ENCODE measurements at regions not wholly inside any gene's neighbourhood (a gene's known extent, or its start where the extent isn't known, plus 50 kb on each side); places are given as distances from the start of the nearest gene placed in this dataset.

DNA sequence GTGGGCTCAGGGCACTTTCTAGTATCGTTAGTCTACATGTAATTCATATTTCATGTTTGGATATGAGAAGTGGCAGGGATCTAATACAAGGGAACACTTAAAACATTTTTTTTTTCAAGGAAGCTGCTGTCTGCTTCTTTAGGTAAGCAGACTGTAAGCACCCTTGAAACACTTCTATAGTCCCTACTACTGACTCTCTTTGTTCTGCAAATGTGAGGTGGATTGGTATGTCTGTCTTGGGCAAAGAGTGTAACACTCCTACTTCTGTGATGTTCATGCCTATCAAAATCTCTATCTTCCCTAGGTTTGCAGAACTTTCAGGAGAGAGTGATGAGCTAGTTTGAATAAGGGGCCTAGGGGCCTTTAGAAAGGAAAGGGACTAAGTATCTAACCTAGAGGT lies 93.9 kb downstream of the ZNF330 start:
- TF ChIP-seq, protein P1, sequence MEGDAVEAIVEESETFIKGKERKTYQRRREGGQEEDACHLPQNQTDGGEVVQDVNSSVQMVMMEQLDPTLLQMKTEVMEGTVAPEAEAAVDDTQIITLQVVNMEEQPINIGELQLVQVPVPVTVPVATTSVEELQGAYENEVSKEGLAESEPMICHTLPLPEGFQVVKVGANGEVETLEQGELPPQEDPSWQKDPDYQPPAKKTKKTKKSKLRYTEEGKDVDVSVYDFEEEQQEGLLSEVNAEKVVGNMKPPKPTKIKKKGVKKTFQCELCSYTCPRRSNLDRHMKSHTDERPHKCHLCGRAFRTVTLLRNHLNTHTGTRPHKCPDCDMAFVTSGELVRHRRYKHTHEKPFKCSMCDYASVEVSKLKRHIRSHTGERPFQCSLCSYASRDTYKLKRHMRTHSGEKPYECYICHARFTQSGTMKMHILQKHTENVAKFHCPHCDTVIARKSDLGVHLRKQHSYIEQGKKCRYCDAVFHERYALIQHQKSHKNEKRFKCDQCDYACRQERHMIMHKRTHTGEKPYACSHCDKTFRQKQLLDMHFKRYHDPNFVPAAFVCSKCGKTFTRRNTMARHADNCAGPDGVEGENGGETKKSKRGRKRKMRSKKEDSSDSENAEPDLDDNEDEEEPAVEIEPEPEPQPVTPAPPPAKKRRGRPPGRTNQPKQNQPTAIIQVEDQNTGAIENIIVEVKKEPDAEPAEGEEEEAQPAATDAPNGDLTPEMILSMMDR (IDR thresholded peaks at IDR 0.05; ENCODE audit: borderline replicate concordance, extremely low read depth, low read length, poor library complexity, severe bottlenecking) = no peak
- no peak for TF ChIP-seq EZH2 (IDR thresholded peaks at IDR 0.05; ENCODE audit: borderline replicate concordance, low read depth, low read length, severe bottlenecking)

Measured in DND-41 (cell line).